Nephron (organoid): ENCODE measurements at regions not wholly inside any gene's neighbourhood (a gene's known extent, or its start where the extent isn't known, plus 50 kb on each side); places are given as distances from the start of the nearest gene placed in this dataset.

Experiments
- H3K27ac Mint-ChIP-seq, 3 experiments: 2 replicates each; pipeline ENCODE4 v1.8.0; 2020; ENCODE audit warnings: mixed read lengths in 3 of 3, mild to moderate bottlenecking in 2 of 3, moderate library complexity in 1 of 3
- H3K27me3 Mint-ChIP-seq: 2 replicates; pipeline ENCODE4 v1.8.0; 2021; ENCODE audit warnings: low read depth, mild to moderate bottlenecking, moderate library complexity, mixed read lengths
- H3K36me3 Mint-ChIP-seq: 2 replicates; pipeline ENCODE4 v1.8.0; 2020; ENCODE audit warnings: low read depth, mixed read lengths
- H3K4me1 Mint-ChIP-seq: 2 replicates; pipeline ENCODE4 v1.8.0; 2020; ENCODE audit warnings: mixed read lengths
- H3K4me3 Mint-ChIP-seq, 3 experiments: 2 replicates each; pipeline ENCODE4 v1.8.0; 2020; ENCODE audit warnings: mild to moderate bottlenecking in 3 of 3, mixed read lengths in 3 of 3, moderate library complexity in 2 of 3
- H3K9me3 Mint-ChIP-seq: 2 replicates; pipeline ENCODE4 v1.8.0; 2020; ENCODE audit warnings: mixed read lengths
- CTCF ChIP-seq, 3 experiments: fragments of 200-600 bp; sonication (generic); IDR thresholded peaks; one replicate each; pipeline ENCODE4 v1.5.0; 2021; ENCODE audit warnings: antibody characterized with exemption in 3 of 3; ENCODE audit not compliant: unreplicated experiment in 3 of 3

- Mint-ChIP-seq H3K27ac (no peak overlapping the region), H3K4me1 (no peaks in the 10 kb centered on the region), H3K36me3 (no peaks in the 10 kb centered on the region), H3K4me3 (no peak overlapping the region), H3K9me3 (no peaks in the 10 kb centered on the region), H3K27me3 (no peaks in the 10 kb centered on the region)
- TF ChIP-seq CTCF (IDR thresholded peaks at IDR 0.05; ENCODE audit: unreplicated experiment in 3 of 3): no peak
Measured at GRCh38 chr3:152159328-152159727, 109.4 kb upstream of the MBNL1 start.

DNA sequence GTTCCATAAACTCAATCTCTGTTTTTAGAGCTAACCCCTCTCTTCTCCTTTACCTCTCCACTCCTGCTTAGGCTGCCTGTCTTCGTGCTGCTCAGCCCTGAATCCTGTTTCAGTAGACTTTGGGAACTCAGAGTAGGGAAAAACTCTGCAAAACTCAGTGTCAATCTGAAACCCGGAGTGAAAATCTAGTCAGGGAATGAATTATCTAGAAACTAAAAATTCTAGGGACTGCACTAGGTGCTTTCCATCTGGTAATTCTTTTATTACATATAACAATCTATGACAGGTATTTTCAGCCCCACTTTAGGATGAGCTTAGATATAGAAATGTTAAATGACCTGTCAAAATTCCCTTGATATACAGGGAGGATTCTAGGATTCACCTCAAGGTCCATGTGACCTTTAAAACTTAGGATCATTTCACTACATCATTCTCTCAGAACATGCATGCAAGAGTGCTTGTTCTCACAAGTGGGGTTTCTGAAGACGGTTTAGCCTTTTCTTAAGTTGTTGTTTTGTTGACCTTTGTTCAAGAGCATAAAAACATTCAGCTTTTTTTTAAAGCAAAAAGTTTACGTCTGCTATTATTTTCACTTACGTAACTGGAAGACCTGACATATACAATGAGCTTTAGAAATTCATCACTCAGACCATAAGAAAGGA, 108.2 kb upstream of the MBNL1 start:
- Mint-ChIP-seq H3K9me3 (peaks cover 3% of the 10 kb centered on the region), H3K36me3 (no peaks in the 10 kb centered on the region), H3K4me1 (no peaks in the 10 kb centered on the region), H3K27me3 (no peaks in the 10 kb centered on the region), H3K27ac (no peak overlapping the region), H3K4me3 (no peak overlapping the region)
- no peak for TF ChIP-seq CTCF (IDR thresholded peaks at IDR 0.05; ENCODE audit: unreplicated experiment in 3 of 3)

GRCh38 chr3:152172460-152172859, 96.3 kb upstream of the MBNL1 start:
- no peaks in the 10 kb centered on the region for H3K27me3 Mint-ChIP-seq
- peaks cover 12% of the 10 kb centered on the region for H3K4me1 Mint-ChIP-seq
- TF ChIP-seq CTCF (IDR thresholded peaks at IDR 0.05; ENCODE audit: unreplicated experiment in 3 of 3): no peak
- H3K27ac Mint-ChIP-seq: no peak overlapping the region
- peaks cover 3% of the 10 kb centered on the region for H3K9me3 Mint-ChIP-seq
- H3K36me3 Mint-ChIP-seq: no peaks in the 10 kb centered on the region
- H3K4me3 Mint-ChIP-seq: no peak overlapping the region

DNA sequence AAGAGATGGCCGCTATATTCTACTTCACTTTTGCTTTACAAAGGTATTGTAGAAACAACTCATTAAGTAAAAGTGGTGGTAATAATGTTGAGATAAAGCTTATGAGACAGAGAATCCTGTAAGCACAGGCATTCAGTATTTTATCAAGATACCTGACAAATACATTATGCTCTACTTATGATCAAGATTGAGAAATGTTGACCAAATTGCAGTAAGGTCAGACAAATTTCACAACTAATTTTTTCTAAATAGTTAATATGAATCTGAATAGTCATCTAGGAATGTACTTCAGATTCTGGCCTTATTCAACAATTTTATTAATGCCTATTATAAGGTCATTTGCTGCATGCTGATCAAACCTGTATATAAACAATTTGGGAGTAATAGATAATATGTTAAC, 95.1 kb upstream of the MBNL1 start:
- Mint-ChIP-seq H3K4me3 (no peak overlapping the region), H3K9me3 (peaks cover 3% of the 10 kb centered on the region)

GRCh38 chr3:152174876-152175527, 93.7 kb upstream of the MBNL1 start:
- Mint-ChIP-seq H3K9me3 (no peaks in the 10 kb centered on the region), H3K27ac (no peak overlapping the region), H3K4me1 (peaks cover 12% of the 10 kb centered on the region), H3K36me3 (no peaks in the 10 kb centered on the region), H3K27me3 (no peaks in the 10 kb centered on the region), H3K4me3 (no peak overlapping the region)
- no peak for TF ChIP-seq CTCF (IDR thresholded peaks at IDR 0.05; ENCODE audit: unreplicated experiment in 3 of 3)

More for the DNA sequence above, 95.1 kb upstream of the MBNL1 start:
- Mint-ChIP-seq H3K27me3 (no peaks in the 10 kb centered on the region), H3K27ac (no peak overlapping the region), H3K36me3 (no peaks in the 10 kb centered on the region), H3K4me1 (peaks cover 12% of the 10 kb centered on the region)
- no peak for TF ChIP-seq CTCF (IDR thresholded peaks at IDR 0.05; ENCODE audit: unreplicated experiment in 3 of 3)

GRCh38 chr3:152175528-152175889, 93.2 kb upstream of the MBNL1 start:
- peaks cover 12% of the 10 kb centered on the region for H3K4me1 Mint-ChIP-seq
- no peak overlapping the region for H3K27ac Mint-ChIP-seq
- no peaks in the 10 kb centered on the region for H3K36me3 Mint-ChIP-seq
- H3K27me3 Mint-ChIP-seq: no peaks in the 10 kb centered on the region
- no peaks in the 10 kb centered on the region for H3K9me3 Mint-ChIP-seq
- no peak for TF ChIP-seq CTCF (IDR thresholded peaks at IDR 0.05; ENCODE audit: unreplicated experiment in 3 of 3)
- H3K4me3 Mint-ChIP-seq: no peak overlapping the region
